BE2C (cell line): ENCODE measurements at regions not wholly inside any gene's neighbourhood (a gene's known extent, or its start where the extent isn't known, plus 50 kb on each side); places are given as distances from the start of the nearest gene placed in this dataset.

Source experiments
- DNase-seq: peaks from one replicate; pipeline ENCODE4 v3.0.0-alpha.2; 2020
- H3K27me3 ChIP-seq: fragments of 250-450 bp; sonication (Bioruptor Pico); 2 replicates; pipeline ENCODE4 v1.5.1; 2020; ENCODE audit warnings: mild to moderate bottlenecking
- H3K36me3 ChIP-seq: fragments of 250-450 bp; sonication (Bioruptor Pico); 2 replicates; pipeline ENCODE4 v1.5.1; 2020; ENCODE audit warnings: mild to moderate bottlenecking
- H3K4me1 ChIP-seq: fragments of 250-450 bp; sonication (Bioruptor Pico); 2 replicates; pipeline ENCODE4 v1.5.1; 2020
- H3K4me3 ChIP-seq: 2 replicates; pipeline ENCODE4 v1.5.1; 2011; ENCODE audit warnings: low read depth, low read length
- H3K9me3 ChIP-seq: fragments of 250-450 bp; sonication (Bioruptor Pico); 2 replicates; pipeline ENCODE4 v1.5.1; 2020
- CTCF ChIP-seq: IDR thresholded peaks from 2 replicates; pipeline ENCODE4 v1.5.1; 2012; ENCODE audit warnings: mild to moderate bottlenecking, low read depth, low read length

- TF ChIP-seq CTCF: no peak
- no peak for DNase-seq
These were observed 865.0 kb upstream of the TYRP1 start for GRCh38 chr9:11828201-11828600.

GRCh38 chr9:11833056-11833455 lies 860.1 kb upstream of the TYRP1 start:
- no peaks in the 10 kb centered on the region for H3K36me3 ChIP-seq
- no peak for TF ChIP-seq CTCF
- no peaks in the 10 kb centered on the region for H3K4me1 ChIP-seq
- H3K27me3 ChIP-seq: no peaks in the 10 kb centered on the region
- DNase-seq: no peak
- no peak overlapping the region for H3K4me3 ChIP-seq
- H3K9me3 ChIP-seq: no peaks in the 10 kb centered on the region

More at GRCh38 chr9:11828201-11828600, 865.0 kb upstream of the TYRP1 start:
- H3K9me3 ChIP-seq: no peaks in the 10 kb centered on the region
- no peak overlapping the region for H3K4me3 ChIP-seq
- H3K36me3 ChIP-seq: no peaks in the 10 kb centered on the region
- H3K4me1 ChIP-seq: no peaks in the 10 kb centered on the region
- H3K27me3 ChIP-seq: no peaks in the 10 kb centered on the region

- H3K4me1 ChIP-seq: no peaks in the 10 kb centered on the region
- DNase-seq: no peak
- no peaks in the 10 kb centered on the region for H3K27me3 ChIP-seq
- TF ChIP-seq CTCF: no peak
- H3K9me3 ChIP-seq: no peaks in the 10 kb centered on the region
- no peak overlapping the region for H3K4me3 ChIP-seq
- H3K36me3 ChIP-seq: no peaks in the 10 kb centered on the region
These were observed 824.4 kb upstream of the TYRP1 start for GRCh38 chr9:11868795-11869194.

GRCh38 chr9:11871852-11872251 lies 821.3 kb upstream of the TYRP1 start:
- Histone ChIP-seq H3K4me3 (no peak overlapping the region), H3K27me3 (no peaks in the 10 kb centered on the region), H3K9me3 (no peaks in the 10 kb centered on the region), H3K36me3 (no peaks in the 10 kb centered on the region), H3K4me1 (no peaks in the 10 kb centered on the region)
- no peak for DNase-seq
- no peak for TF ChIP-seq CTCF

- Histone ChIP-seq H3K9me3 (no peaks in the 10 kb centered on the region), H3K27me3 (no peaks in the 10 kb centered on the region), H3K36me3 (no peaks in the 10 kb centered on the region), H3K4me1 (no peaks in the 10 kb centered on the region), H3K4me3 (no peak overlapping the region)
- TF ChIP-seq CTCF: no peak
- no peak for DNase-seq
These were observed 820.7 kb upstream of the TYRP1 start for GRCh38 chr9:11872471-11872870.

- no peak for DNase-seq
- Histone ChIP-seq H3K9me3 (no peaks in the 10 kb centered on the region), H3K36me3 (no peaks in the 10 kb centered on the region), H3K4me1 (no peaks in the 10 kb centered on the region), H3K27me3 (no peaks in the 10 kb centered on the region), H3K4me3 (no peak overlapping the region)
- no peak for TF ChIP-seq CTCF
These were observed 818.8 kb upstream of the TYRP1 start for GRCh38 chr9:11874414-11874813.
